CD4-positive, alpha-beta T cell treated with Interferon alpha-2 for 1 hour (primary cell): ENCODE measurements at regions not wholly inside any gene's neighbourhood (a gene's known extent, or its start where the extent isn't known, plus 50 kb on each side); places are given as distances from the start of the nearest gene placed in this dataset.
"Not testable (repeated sequence)": the region's sequence is repeated elsewhere in the genome, so short reads cannot be mapped to it uniquely, and the experiment has no call there.

ENCODE experiments used
- DNase-seq, 2 donors: peaks; one replicate each; pipeline ENCODE4 v3.0.0-alpha.2; 2020 to 2022

DNA sequence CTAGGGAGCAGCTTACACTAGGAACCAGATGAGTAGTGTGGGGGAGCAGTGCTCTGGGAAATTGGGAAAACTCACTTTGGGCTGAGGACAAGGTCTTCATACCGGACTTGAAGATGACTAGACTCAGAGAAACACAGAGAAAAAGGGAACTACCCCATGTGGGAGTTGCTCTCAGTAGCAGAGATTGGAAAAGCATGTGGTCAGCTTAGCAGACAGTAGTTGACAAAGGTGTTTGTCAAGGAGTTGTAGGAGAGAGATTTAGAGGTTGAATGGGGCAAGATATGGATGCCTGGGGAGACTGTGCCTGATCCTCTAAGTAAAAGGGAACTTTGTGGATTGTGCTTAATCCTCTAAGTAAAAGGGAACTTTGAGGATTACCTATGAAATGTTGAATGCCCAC is 194.5 kb upstream of the COX10 start:
- no peak for DNase-seq

DNA sequence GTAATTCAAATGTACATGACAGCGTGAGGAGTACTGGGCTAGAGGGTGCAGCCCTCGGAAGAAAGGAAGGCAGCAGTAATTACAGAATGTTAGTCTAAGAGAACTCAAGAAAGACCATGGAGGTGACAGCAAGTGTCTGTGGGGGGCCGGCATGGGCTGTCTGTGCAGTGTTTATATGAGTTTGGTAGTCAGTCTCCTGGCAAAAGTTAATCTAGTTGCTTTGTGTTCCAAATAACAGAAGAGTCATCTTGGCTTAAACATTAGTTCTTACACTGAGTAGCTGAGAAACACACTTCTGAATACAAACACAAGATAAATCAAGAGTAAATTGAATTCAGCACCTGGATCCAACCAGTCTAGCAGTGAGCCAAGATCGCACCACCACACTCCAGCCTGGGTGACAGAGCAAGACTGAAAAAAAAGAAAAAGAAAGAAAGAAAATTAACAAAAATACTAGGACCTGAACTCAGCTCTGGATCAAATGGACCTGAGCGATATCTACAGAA is 189.3 kb upstream of the COX10 start:
- DNase-seq, result no peak

DNA sequence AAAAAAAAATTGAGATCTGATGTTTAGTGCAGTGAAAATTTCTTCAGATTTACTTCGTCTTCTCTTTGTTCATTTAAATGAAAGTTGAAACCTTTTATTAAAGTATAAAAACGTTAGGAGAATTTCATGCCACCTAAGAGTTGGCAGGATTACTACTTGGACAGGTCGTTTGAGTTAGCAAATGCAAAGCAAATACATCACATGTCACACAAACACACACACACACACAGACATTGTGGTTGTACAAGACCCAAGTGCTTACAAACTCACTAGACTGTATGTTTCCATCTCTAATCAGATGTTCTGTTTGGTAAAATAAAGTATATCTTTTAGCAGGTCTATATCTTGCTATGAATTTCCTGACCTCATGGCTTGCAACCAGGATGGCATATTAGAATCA is 185.6 kb upstream of the COX10 start:
- DNase-seq, result no peak

DNA sequence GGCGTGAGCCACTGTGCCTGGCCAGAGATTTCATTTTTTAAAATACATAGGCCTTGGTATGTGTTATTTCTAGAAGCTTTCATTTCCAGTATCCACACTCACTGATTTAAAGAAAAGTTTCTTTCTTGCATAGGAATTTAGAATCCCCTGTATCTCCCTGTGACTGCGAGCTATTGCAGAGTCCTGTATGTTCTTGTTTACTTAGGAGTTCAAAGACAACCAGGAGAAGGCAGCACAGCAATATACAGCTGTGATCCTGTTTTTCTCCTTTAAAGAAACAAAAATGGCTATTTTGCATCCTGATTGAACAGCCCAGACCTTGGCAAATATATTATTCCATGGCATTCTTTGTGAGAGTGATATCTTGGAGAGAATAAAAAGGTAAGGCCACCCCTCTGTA is 185.0 kb upstream of the COX10 start:
- no peak for DNase-seq

DNA sequence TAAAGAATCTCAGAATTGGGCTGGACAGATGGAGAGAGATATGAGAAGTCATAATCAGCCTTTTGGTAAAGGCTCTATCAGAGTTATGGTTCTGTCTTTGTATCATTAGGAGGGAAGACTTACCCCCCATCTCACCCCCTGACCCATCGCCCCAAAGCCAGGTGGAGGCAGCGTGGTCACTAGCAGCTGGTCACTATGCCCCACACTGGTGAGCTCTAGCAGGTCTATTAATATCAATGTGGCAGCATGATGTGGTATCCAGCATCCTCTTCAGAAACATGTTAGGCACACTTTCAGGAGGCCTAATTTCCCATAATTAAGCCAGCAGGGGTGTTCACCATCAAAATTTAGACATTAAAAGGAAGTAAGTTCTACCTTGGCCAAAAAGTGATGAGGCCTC is 183.8 kb upstream of the COX10 start:
- DNase-seq, result no peak

DNA sequence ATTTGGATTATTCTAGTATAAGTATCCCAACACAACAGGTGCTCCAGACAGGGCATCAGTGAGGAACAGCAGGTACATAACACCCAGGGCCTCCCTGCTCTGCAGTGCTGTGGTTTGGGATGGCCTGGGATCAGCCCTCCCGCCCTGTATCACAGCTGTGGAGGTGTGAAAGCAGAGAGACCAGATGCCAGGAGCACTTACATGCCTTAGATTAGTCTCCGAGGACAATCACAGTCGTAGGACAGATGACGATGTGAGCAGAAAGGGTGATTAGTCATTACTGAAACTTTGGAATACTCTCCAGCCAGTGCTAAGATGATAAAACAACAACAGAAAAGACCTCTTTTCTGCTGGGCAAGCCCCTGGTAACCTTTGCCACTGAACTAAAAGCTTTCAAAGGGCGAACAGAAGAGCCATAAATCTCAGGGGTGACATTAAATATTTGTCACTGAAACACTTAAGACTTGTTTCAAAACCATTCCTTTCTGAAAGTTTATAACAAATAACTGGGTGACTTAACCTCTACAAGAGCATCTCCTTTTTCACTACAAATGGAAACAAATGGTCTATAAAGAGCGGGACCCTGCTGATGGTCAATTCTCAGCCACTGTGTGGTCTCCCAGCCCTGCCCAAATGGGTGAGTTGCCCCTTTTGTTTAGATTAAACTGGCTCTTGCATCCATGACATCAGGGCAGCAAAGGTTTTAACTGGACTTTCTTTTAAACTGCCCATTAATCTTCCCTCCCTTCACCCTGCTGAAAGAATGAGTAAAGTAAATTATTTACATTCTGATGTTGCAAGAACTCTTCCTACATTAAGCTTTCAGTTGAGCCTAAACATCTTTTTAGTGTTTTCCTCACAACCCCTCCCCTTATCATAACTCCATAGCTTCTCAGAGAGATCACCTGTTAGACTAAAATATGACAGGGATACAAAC is 183.1 kb upstream of the COX10 start:
- no peak for DNase-seq

DNA sequence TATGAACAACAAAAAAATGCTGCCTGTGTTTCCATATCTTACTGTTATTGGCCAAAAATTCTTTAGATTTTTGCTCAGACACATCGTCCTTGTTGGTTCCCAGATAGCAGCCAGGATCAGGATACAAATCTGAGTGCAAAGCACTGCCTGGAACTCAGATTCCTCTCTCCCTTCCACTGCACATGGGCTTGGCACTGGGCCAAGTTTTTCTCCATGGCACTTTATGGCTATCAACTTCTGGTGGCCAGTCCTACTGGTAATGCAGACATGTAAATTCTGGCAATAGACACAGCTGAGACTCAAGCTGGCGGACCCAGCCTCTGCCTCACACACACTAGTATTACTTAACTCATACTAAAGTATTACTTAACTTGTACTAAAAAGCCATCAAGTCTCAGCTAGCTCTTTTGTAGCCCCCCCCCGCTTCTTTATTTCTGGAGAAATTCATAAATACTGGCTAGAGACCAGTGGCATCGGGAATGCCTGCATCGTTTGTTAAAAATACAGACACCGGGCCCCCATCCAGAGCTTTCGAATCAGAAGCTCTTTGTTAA is 181.2 kb upstream of the COX10 start:
- no peak for DNase-seq

DNA sequence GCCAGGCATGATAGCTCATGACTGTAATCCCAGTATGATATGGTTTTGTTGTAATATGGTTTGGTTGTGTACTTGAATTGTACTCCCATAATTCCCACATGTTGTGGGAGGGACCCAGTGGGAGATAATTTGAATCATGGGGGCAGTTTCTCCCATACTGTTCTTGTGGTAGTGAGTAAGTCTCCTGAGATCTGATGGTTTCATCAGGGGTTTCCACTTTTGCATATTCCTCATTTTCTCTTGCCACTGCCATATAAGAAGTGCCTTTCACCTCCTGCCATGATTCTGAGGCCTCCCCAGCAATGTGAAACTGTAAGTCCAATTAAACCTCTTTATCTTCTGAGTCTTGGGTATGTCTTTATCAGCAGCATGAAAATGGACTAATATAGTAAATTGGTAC is 160.3 kb upstream of the COX10 start:
- not testable (repeated sequence) for DNase-seq

DNA sequence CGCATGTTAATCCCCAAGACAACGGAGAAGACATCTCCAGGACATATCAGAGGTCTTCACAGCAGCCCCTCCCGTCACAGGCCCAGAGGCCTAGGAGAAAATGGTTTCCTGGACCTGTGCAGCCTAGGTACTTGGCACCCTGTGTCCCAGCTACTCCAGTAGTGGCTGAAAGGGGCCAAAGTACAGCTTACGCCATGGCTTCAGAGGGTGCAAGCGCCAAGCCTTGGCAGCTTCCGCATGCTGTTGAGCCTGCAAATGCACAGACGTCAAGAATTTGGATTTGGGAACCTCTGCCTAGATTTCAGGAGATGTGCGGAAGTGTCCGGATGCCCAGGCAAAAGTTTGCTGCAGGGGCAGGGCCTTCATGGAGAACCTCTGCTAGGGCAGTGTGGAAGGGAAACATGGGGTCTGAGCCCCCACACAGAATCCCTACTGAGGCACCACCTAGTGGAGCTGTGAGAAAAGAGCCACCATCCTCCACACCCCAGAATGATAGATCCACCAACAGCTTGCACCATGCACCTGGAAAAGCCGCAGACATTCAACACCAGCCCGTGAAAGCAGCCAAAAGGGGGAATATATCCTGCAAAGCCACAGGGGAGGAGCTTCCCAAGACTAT is 159.3 kb upstream of the COX10 start:
- no peak for DNase-seq

DNA sequence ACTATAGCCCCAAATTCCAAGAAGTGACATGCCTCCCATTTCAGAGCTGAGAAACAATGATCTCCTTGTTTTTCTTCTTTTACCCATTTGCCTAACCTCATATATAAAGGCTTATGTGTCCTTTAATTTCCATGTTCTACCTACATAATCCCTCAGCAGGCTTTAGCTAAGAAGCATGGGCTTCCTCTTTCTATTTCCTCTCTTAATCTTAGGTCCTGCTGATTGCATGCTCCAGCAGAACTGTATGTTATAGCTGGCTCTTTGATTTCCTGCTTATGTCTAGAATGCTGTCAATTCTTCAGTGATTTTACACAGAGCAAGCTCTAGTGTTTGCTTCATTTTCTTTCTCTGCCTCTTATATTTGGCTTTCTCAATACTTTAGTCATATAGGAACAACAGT is 151.7 kb upstream of the COX10 start:
- no peak for DNase-seq

DNA sequence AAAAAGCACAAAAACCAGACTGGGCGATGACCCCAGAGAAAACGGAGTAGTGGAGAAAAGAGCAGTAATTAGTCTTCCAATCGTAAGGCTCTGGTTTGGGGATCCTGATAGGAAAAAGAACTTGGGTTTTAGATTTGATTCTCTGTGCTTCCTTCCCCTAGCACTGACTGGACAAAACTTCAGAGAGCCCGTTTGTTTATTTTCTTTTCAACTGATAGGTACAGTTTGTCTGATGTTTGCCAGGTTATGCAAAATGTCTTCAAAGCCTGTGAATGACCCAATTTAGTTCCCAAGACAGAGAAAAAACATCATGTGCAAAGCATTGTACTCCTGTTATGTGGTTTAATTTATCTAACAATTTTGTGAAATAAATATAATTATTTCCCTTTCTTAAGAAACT is 151.1 kb upstream of the COX10 start:
- DNase-seq, result no peak

DNA sequence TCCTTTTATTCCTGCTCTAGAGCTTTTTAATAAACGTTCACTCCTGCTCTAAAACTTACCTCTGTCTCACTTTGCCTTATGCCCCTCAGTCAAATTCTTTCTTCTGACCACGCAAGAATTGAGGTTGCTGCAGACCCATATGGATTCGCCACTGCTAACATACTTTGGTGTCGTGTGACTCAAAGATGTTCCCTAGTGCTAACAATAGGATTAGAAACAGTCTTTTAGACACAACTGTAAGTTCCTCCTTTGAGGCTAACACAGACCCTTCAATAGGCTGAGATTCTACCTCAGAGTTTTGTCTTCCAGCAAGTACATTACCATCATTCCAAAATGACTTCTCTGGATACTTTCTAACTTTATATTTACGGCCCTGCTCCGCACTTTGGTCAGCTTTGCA is 149.5 kb upstream of the COX10 start:
- no peak for DNase-seq

DNA sequence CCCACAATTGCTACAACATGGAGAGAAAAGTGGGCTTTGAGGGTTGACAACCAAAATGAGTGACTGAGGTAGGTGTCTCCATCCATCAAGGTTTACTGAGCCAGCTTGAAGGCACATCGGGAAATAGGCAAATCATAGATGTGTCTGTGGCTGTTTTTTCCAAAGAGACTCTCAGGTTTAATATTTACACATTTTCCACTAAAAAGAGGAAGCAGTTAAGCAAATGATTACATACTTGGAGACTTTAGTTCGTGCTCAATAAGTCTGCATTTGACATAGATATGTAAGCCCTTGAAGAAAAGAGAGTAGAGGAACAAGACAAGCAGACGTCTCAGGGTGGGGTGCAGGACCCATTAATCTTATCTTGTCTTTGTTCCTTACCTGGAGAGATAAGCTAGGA is 148.9 kb upstream of the COX10 start:
- DNase-seq, result no peak

DNA sequence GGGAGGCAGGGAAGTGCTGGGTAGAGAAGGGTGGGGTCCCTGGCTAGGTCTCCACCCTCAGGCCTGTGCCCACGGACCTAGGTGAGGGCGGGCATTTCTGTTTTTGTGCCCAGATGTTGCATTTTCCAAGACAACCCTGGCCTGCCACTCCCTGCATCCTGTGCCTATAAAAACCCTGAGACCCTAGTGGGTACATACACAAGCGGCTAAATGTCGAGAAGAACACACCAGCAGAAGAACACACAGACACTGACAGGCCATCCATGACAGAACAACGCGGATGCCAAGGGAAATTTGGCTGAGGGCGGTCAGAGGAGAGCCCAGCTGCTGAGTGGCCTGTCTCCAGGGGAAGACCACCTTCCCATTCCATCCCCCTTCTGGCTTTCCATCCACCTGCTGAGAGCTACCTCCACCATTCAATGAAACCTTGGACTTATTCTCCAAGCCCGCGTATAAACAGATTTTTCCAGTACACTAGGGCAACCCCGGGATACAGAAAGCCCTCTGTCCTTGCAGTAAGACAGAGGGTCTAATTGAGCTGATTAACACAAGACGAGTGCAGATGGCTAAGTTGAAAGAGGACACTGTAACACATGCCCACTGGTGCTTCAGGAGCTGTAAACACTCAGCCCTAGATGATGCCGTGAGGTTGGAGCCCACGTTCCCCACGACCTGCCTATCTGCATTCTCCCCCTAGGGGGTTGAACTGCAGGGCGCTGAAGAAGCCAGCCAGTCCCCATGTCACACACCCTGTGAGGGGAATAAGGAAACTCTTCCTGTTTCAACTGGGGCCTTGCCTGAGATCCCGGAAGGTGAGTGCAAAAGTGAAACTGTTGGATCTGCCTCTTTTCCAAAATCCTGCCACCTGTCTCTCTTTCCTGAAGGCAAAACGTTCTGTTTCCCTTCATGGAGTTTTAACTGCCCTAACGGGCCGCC is 147.2 kb upstream of the COX10 start:
- no peak for DNase-seq

DNA sequence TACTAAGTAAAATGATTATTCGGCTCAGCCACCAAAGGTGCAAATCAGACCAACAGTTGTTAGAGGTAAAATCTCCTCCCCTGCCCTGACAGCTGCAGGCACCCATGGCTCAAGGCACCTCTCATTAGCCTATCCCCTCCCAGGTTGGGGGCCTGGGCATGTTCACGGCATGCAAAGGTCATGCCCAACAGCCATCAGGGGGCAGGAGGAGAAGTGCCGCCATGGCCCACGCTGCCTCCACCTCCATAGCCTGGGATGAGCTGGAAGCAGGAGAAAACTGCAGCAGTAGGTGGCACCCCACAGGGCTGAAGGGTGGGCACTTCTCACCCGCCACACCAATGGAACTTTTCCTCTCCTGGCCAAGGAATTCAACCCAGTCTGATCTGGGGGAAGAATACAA is 146.4 kb upstream of the COX10 start:
- no peak for DNase-seq

DNA sequence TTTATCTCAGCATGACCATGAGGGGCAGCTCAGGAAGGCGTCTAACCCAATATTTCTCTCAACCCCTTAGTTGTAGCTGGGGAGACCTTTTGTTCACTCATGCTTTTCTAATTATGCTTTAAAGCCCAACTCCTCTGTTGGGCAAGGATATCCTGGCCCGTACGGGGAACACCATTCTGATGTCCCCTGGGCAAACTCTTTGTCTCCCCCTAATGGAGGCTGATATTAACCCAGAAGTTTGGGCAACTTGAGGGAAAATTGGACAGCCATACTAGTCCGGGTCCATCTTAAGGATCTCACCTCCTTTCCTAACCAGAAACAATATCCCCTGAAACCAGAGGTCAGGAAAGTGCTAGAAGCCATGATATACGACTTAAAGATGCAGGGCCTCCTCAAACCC is 143.7 kb upstream of the COX10 start:
- DNase-seq, result no peak

DNA sequence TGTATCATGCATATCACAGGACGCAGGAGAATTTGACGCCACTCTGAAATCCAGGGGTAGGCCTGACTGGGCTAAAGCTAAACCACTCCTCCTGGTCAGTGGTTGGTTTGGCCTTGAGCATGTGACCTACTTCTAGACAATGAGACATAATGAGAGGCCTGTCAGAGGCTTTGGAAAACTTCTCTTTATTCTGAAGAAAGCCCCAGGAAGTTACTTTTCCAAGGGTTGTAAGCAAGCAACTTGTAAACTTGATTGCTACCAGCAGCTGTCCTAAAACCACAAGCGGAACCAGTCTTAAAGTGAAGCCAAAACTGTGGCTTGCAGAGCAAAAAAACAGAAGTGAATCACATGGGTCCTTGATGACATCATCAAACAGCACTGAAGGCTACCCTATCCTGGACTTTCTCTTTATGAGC is 138.2 kb upstream of the COX10 start:
- DNase-seq, result peak; percentile 21 to 65

DNA sequence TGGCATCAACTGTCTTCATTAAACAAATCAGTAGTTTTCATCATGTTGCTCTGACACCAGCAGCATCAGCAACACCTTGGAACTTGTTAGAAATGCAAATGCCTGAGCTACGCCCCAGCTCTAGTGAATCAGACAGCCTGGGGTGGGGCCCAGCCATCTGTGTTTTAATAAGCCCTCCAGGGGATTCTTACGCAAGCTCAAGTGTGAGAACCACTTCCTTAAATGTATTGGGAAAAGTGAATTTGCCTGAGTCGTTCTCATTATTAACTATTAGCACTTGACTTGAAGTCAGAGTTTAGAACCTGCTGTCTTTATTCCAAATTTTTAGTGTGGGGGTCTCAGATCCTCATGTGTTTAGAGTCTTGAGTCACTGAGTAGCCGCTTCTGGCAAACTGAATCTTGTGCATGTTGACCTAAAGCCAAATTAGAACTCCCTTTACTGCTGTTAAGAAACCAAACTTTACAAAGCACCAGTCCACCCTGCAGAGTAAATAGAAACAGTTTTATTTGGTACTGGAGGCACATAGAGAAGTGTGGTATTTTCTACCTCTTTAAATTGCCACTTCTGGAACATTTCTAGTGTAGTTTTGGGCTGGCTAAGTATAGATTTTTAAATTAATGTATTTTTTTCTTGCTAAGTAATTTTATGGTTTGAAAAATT is 137.4 kb upstream of the COX10 start:
- DNase-seq, result peak; percentile 12 to 74

DNA sequence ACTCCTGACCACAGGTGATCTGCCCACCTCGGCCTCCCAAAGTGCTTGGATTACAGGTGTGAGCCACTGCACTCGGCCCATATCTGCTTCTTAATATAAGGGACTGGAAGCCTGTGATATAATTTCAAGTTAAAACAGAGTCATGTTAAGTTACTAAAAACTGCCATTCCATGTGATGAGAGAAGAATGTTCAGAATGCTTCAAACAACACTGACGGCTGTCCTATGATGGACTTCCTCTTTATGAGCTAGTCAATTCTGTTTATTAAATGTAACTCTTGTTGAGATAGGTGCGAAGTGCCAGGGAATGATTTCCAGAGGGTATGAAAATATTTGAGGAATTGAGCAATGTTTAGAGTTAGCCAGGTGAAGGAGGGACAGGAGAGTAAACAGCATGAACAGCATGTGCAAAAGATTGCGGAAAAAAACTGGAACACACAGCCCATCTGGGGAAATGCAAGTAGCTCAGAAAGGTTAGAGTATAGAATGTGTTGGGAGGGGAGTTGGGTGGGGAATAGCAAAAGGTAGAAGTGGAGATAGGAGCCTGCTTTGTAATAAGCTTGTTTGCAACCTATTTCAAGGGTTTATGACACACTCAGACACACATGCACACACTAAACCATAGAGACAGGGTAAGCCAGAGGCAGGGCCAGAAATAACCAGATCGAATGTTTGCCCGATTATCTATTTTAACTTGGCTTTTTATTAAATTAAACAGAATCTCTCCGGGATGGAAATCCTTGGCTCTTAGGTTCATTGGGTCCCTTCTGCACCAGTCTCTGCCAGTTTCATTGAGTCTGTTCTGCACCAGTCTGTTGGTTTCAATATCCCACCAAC is 135.6 kb upstream of the COX10 start:
- no peak for DNase-seq

DNA sequence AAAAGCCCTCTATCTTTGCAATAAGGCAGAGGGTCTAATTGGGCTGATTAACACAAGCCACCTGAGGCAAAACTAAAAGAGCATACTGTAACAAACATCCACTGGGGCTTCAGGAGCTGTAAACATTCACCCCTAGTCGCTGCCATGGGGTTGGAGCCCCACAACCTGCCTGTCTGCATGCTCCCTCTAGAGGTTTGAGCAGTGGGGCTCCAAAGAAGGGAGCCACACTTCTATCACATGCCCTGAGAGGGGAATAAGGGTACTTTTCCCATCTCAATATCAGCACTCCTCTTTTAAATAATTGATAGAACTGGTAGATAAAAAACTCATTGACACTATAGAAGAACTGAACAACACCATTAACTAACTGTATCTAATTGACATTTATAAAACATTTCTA is 130.1 kb upstream of the COX10 start:
- DNase-seq, result no peak
